ENCODE measurements at regions not wholly inside any gene's neighbourhood (a gene's known extent, or its start where the extent isn't known, plus 50 kb on each side); places are given as distances from the start of the nearest gene placed in this dataset.
A peak's percentile ranks its signal among the peaks of the same experiment; 100 is the strongest.

GRCh38 chrX:137742846-137743245 is 176.9 kb downstream of the ZIC3 start:
- Histone ChIP-seq H3K4me1 (ENCODE audit: control insufficient read depth in 2 of 2, insufficient read depth in 1 of 2, low read depth in 1 of 2, low read length in 2 of 2) (peaks cover 2 to 3% of the 10 kb centered on the region in 2 donors), H2AK5ac (ENCODE audit: low read depth, low read length) (no peak overlapping the region), H3K4ac (ENCODE audit: low read length) (no peak overlapping the region), H3K23ac (ENCODE audit: low read depth, low read length, poor library complexity) (no peak overlapping the region), H3K4me2 (ENCODE audit: insufficient read depth, low read length, poor library complexity, severe bottlenecking) (no peak overlapping the region), H3K27me3 (ENCODE audit: control insufficient read depth in 3 of 3, insufficient read depth in 3 of 3, low read depth in 1 of 3, low read length in 3 of 3) (no peaks in the 10 kb centered on the region), H3K27ac (replicated peaks; ENCODE audit: low read length) (no peak overlapping the region), H3K79me1 (ENCODE audit: low read depth, low read length) (no peaks in the 10 kb centered on the region), H4K91ac (ENCODE audit: low read depth, low read length, poor library complexity) (no peak overlapping the region), H4K8ac (ENCODE audit: low read depth, low read length) (no peak overlapping the region), H3K9me3 (replicated peaks in 1 of 2; ENCODE audit: control insufficient read depth in 2 of 2, insufficient read depth in 1 of 2, low read depth in 1 of 2, low read length in 2 of 2) (no peaks in the 10 kb centered on the region), H2BK12ac (ENCODE audit: low read length) (no peak overlapping the region), H2BK5ac (ENCODE audit: low read length) (no peak overlapping the region), H2AFZ (ENCODE audit: low read length) (no peak overlapping the region), H2BK15ac (ENCODE audit: low read length) (no peak overlapping the region), H3K36me3 (replicated peaks in 1 of 2; ENCODE audit: control insufficient read depth in 2 of 2, insufficient read depth in 2 of 2, low read length in 2 of 2) (no peaks in the 10 kb centered on the region), H3K18ac (ENCODE audit: low read length) (no peak overlapping the region), H3K14ac (ENCODE audit: low read length) (no peak overlapping the region), H2BK120ac (ENCODE audit: low read depth, low read length) (no peak overlapping the region), H3K9ac (ENCODE audit: low read depth, low read length, poor library complexity) (no peak overlapping the region), H3K4me3 (ENCODE audit: low read length in 2 of 2) (no peak overlapping the region)
- no CpG with 5 or more reads among the region's 3 CpGs for WGBS, 2 donors (ENCODE audit: extremely low coverage in 2 of 2, insufficient read length in 2 of 2, insufficient replicate concordance in 1 of 2)
- DNase-seq (ENCODE audit: low spot score), result no peak

- H4K91ac ChIP-seq (ENCODE audit: low read depth, low read length, poor library complexity), result no peak overlapping the region
- H3K9me3 ChIP-seq (replicated peaks in 1 of 2; ENCODE audit: control insufficient read depth in 2 of 2, insufficient read depth in 1 of 2, low read depth in 1 of 2, low read length in 2 of 2), result no peaks in the 10 kb centered on the region
- peaks cover 2 to 6% of the 10 kb centered on the region in 2 donors for H3K4me1 ChIP-seq (ENCODE audit: control insufficient read depth in 2 of 2, insufficient read depth in 1 of 2, low read depth in 1 of 2, low read length in 2 of 2)
- H3K9ac ChIP-seq (ENCODE audit: low read depth, low read length, poor library complexity), result no peak overlapping the region
- H3K27me3 ChIP-seq (ENCODE audit: control insufficient read depth in 3 of 3, insufficient read depth in 3 of 3, low read depth in 1 of 3, low read length in 3 of 3), result peaks cover 0 to 2% (median 0%) of the 10 kb centered on the region in 3 experiments
- H3K27ac ChIP-seq (replicated peaks; ENCODE audit: low read length), result no peak overlapping the region
- H2BK15ac ChIP-seq (ENCODE audit: low read length), result no peak overlapping the region
- H3K23ac ChIP-seq (ENCODE audit: low read depth, low read length, poor library complexity), result no peak overlapping the region
- no peak overlapping the region for H3K4me3 ChIP-seq (ENCODE audit: low read length in 2 of 2)
- H3K4ac ChIP-seq (ENCODE audit: low read length), result no peak overlapping the region
- H2BK120ac ChIP-seq (ENCODE audit: low read depth, low read length), result no peak overlapping the region
- no peaks in the 10 kb centered on the region for H3K36me3 ChIP-seq (replicated peaks in 1 of 2; ENCODE audit: control insufficient read depth in 2 of 2, insufficient read depth in 2 of 2, low read length in 2 of 2)
- H2BK5ac ChIP-seq (ENCODE audit: low read length), result no peak overlapping the region
- H3K18ac ChIP-seq (ENCODE audit: low read length), result peak overlapping the region; percentile 64
- H3K14ac ChIP-seq (ENCODE audit: low read length), result no peak overlapping the region
- no peak overlapping the region for H4K8ac ChIP-seq (ENCODE audit: low read depth, low read length)
- H2AK5ac ChIP-seq (ENCODE audit: low read depth, low read length), result no peak overlapping the region
- H3K4me2 ChIP-seq (ENCODE audit: insufficient read depth, low read length, poor library complexity, severe bottlenecking), result no peak overlapping the region
- DNase-seq (ENCODE audit: low spot score), result no peak
- H2AFZ ChIP-seq (ENCODE audit: low read length), result no peak overlapping the region
- no peaks in the 10 kb centered on the region for H3K79me1 ChIP-seq (ENCODE audit: low read depth, low read length)
- peak overlapping the region; percentile 10 for H2BK12ac ChIP-seq (ENCODE audit: low read length)
- no CpG with 5 or more reads among the region's 1 CpG for WGBS, 2 donors (ENCODE audit: extremely low coverage in 2 of 2, insufficient read length in 2 of 2, insufficient replicate concordance in 1 of 2)
Measured at GRCh38 chrX:137743414-137743813, 177.5 kb downstream of the ZIC3 start.

GRCh38 chrX:137746289-137746688 is 180.4 kb downstream of the ZIC3 start:
- no peak overlapping the region for H2BK5ac ChIP-seq (ENCODE audit: low read length)
- no peak overlapping the region for H2AFZ ChIP-seq (ENCODE audit: low read length)
- no peak overlapping the region for H3K4me3 ChIP-seq (ENCODE audit: low read length in 2 of 2)
- peaks cover 9 to 13% of the 10 kb centered on the region in 2 donors for H3K4me1 ChIP-seq (ENCODE audit: control insufficient read depth in 2 of 2, insufficient read depth in 1 of 2, low read depth in 1 of 2, low read length in 2 of 2)
- no peaks in the 10 kb centered on the region for H3K79me1 ChIP-seq (ENCODE audit: low read depth, low read length)
- no peak overlapping the region for H4K91ac ChIP-seq (ENCODE audit: low read depth, low read length, poor library complexity)
- no peak for DNase-seq (ENCODE audit: low spot score)
- H3K27ac ChIP-seq (replicated peaks; ENCODE audit: low read length), result no peak overlapping the region
- WGBS, 2 donors (ENCODE audit: extremely low coverage in 2 of 2, insufficient read length in 2 of 2, insufficient replicate concordance in 1 of 2), result no CpG with 5 or more reads among the region's 1 CpG
- no peak overlapping the region for H3K18ac ChIP-seq (ENCODE audit: low read length)
- no peak overlapping the region for H3K4me2 ChIP-seq (ENCODE audit: insufficient read depth, low read length, poor library complexity, severe bottlenecking)
- no peak overlapping the region for H3K4ac ChIP-seq (ENCODE audit: low read length)
- no peak overlapping the region for H4K8ac ChIP-seq (ENCODE audit: low read depth, low read length)
- H3K36me3 ChIP-seq (replicated peaks in 1 of 2; ENCODE audit: control insufficient read depth in 2 of 2, insufficient read depth in 2 of 2, low read length in 2 of 2), result no peaks in the 10 kb centered on the region
- H2BK15ac ChIP-seq (ENCODE audit: low read length), result no peak overlapping the region
- H3K9me3 ChIP-seq (replicated peaks in 1 of 2; ENCODE audit: control insufficient read depth in 2 of 2, insufficient read depth in 1 of 2, low read depth in 1 of 2, low read length in 2 of 2), result no peaks in the 10 kb centered on the region
- no peak overlapping the region for H2BK120ac ChIP-seq (ENCODE audit: low read depth, low read length)
- H2AK5ac ChIP-seq (ENCODE audit: low read depth, low read length), result no peak overlapping the region
- H3K14ac ChIP-seq (ENCODE audit: low read length), result no peak overlapping the region
- no peak overlapping the region for H3K9ac ChIP-seq (ENCODE audit: low read depth, low read length, poor library complexity)
- no peak overlapping the region for H2BK12ac ChIP-seq (ENCODE audit: low read length)
- H3K27me3 ChIP-seq (ENCODE audit: control insufficient read depth in 3 of 3, insufficient read depth in 3 of 3, low read depth in 1 of 3, low read length in 3 of 3), result peaks cover 0 to 18% (median 0%) of the 10 kb centered on the region in 3 experiments
- H3K23ac ChIP-seq (ENCODE audit: low read depth, low read length, poor library complexity), result no peak overlapping the region

- Histone ChIP-seq H2BK5ac (ENCODE audit: low read length) (no peak overlapping the region), H4K91ac (ENCODE audit: low read depth, low read length, poor library complexity) (no peak overlapping the region), H3K36me3 (replicated peaks in 1 of 2; ENCODE audit: control insufficient read depth in 2 of 2, insufficient read depth in 2 of 2, low read length in 2 of 2) (no peaks in the 10 kb centered on the region), H3K4me3 (ENCODE audit: low read length in 2 of 2) (no peak overlapping the region), H3K27ac (replicated peaks; ENCODE audit: low read length) (peak overlapping the region; percentile 86), H3K23ac (ENCODE audit: low read depth, low read length, poor library complexity) (no peak overlapping the region), H3K79me1 (ENCODE audit: low read depth, low read length) (no peaks in the 10 kb centered on the region), H3K9ac (ENCODE audit: low read depth, low read length, poor library complexity) (no peak overlapping the region), H3K4me2 (ENCODE audit: insufficient read depth, low read length, poor library complexity, severe bottlenecking) (peak overlapping the region; percentile 45), H3K14ac (ENCODE audit: low read length) (no peak overlapping the region), H3K18ac (ENCODE audit: low read length) (no peak overlapping the region), H3K27me3 (ENCODE audit: control insufficient read depth in 3 of 3, insufficient read depth in 3 of 3, low read depth in 1 of 3, low read length in 3 of 3) (peaks cover 0 to 22% (median 0%) of the 10 kb centered on the region in 3 experiments), H2AK5ac (ENCODE audit: low read depth, low read length) (no peak overlapping the region), H2BK15ac (ENCODE audit: low read length) (no peak overlapping the region), H3K9me3 (replicated peaks in 1 of 2; ENCODE audit: control insufficient read depth in 2 of 2, insufficient read depth in 1 of 2, low read depth in 1 of 2, low read length in 2 of 2) (no peaks in the 10 kb centered on the region), H3K4me1 (ENCODE audit: control insufficient read depth in 2 of 2, insufficient read depth in 1 of 2, low read depth in 1 of 2, low read length in 2 of 2) (peaks cover 9 to 13% of the 10 kb centered on the region in 2 donors), H2BK12ac (ENCODE audit: low read length) (no peak overlapping the region), H4K8ac (ENCODE audit: low read depth, low read length) (no peak overlapping the region), H2AFZ (ENCODE audit: low read length) (peak overlapping the region; percentile 0), H3K4ac (ENCODE audit: low read length) (no peak overlapping the region), H2BK120ac (ENCODE audit: low read depth, low read length) (no peak overlapping the region)
- DNase-seq (ENCODE audit: low spot score), result no peak
- no CpG with 5 or more reads among the region's 14 CpGs for WGBS, 2 donors (ENCODE audit: extremely low coverage in 2 of 2, insufficient read length in 2 of 2, insufficient replicate concordance in 1 of 2)
Measured at GRCh38 chrX:137747244-137748043, 181.5 kb downstream of the ZIC3 start.

Data from neuronal stem cell (in vitro differentiated cells).